GM11168 (cell line): ENCODE measurements at regions not wholly inside any gene's neighbourhood (a gene's known extent, or its start where the extent isn't known, plus 50 kb on each side); places are given as distances from the start of the nearest gene placed in this dataset.

Source experiments
- in situ Hi-C: fragments of 300-500 bp; cut with MboI; formaldehyde crosslinking; loops from one replicate; pipeline ENCODE4 v1.12.0; 2022; ENCODE audit warnings: low sequenced_read_pairs; ENCODE audit not compliant: unreplicated experiment

- in situ Hi-C loops, result no loop called here
Observed at GRCh38 chr11:97955595-97955994, 1065.2 kb upstream of the CNTN5 start.

GRCh38 chr11:97956904-97957303 lies 1063.8 kb upstream of the CNTN5 start:
- in situ Hi-C loops, result no loop called here

DNA sequence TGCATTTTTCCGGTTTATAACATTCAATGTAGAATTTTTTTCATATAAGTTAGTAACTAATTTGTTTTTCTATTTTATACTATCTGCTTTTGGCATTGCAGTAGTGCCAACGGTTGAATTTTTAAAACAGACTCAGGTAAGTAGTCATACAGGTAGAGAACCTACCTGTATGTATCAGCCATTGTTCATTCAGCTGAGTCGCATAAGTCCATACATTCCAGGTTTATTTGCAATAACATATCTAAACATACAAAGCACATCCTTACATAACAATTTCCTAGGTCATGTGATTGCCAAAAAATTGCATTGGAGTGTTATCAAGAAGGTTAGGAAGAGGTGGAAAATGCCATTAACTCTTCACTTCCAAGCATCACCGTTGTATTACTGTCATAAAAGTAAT lies 1059.3 kb upstream of the CNTN5 start:
- in situ Hi-C loops, result no loop called here

GRCh38 chr11:97962758-97963157 lies 1058.0 kb upstream of the CNTN5 start:
- in situ Hi-C loops, result no loop called here

GRCh38 chr11:97963528-97964331 lies 1057.0 kb upstream of the CNTN5 start:
- in situ Hi-C loops, result no loop called here

GRCh38 chr11:97964332-97965004 lies 1056.3 kb upstream of the CNTN5 start:
- in situ Hi-C loops, result no loop called here

- in situ Hi-C loops, result no loop called here
Observed at GRCh38 chr11:97965849-97966646, 1054.7 kb upstream of the CNTN5 start.

DNA sequence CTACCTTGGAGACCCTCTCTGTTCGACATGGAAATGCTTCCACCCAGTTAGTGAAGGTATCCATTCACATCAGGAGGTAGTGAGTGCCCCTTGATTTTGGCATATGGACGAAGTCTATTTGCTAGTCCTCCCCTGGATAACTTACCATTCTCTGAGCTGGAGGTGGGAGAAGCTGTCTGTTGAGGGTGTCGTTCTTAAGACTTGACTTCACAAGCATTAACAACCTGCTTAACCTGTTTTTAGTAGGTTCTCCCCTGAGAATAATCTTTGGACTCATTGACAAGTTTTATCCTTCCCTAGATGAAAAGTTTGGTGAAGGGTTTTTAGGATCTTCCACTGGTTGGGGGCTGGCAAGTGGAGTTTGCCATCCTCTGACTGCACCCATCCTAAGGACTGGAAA lies 1053.8 kb upstream of the CNTN5 start:
- in situ Hi-C loops, result no loop called here

DNA sequence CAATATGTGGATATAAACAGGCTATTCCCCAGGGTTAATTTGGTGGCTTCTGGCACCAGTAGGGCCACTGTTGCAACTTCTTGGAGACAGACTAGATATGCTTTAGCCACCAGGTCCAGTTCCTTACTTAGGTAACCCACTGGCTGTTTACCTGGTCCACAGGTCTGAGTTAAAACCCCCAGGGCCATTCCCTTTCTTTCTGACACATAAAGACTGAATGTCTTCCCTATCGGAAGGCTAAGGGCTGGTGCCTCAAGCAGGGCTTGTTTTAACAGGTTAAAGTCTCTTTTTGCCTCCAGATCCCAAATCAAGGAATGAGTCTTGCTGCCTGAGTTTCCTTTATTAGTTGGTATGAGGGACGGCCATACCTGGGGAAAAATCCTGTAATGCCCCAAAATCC lies 1052.7 kb upstream of the CNTN5 start:
- in situ Hi-C loops, result no loop called here

- in situ Hi-C loops, result no loop called here
Observed at GRCh38 chr11:97972731-97973130, 1048.0 kb upstream of the CNTN5 start.

- in situ Hi-C loops, result no loop called here
Observed at GRCh38 chr11:97973352-97973857, 1047.3 kb upstream of the CNTN5 start.

GRCh38 chr11:97974798-97975498 lies 1045.8 kb upstream of the CNTN5 start:
- in situ Hi-C loops, result no loop called here

DNA sequence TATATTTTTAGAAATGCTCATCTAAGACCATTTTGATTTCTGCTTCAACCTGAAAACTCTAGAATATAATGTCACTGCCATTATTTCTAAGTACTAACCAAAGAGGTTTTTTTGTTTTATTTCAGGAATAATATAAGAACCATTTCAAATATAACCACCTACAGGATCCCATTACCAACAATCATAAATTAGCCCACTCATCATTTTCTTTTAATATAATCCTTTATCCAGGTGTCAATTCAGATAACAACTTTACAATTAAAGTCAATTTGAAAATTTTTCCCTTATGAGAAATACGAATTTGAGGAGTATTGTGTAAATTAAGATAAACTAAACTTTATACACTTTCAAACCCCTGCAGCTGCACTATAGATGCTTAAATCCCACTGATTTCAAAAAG lies 1043.0 kb upstream of the CNTN5 start:
- in situ Hi-C loops, result no loop called here

DNA sequence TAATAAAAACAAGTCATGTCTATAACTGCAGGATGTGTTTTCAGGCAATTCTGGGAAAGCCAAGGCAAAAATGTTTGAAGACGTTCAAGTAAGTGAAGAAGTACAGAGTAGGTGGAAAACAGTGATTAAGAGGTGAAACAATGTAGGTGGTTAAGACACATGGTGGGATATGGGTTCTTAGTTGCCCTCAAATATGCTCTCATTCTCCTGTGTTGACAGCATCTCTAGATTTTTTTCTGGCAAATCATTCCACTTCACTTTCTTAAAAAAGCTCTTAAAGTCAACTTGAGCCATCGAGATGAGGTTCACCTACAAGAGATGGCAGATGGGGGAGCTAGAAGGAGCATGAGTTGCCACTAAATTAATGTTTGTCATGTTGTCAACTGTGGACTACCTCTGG lies 1041.0 kb upstream of the CNTN5 start:
- in situ Hi-C loops, result no loop called here

DNA sequence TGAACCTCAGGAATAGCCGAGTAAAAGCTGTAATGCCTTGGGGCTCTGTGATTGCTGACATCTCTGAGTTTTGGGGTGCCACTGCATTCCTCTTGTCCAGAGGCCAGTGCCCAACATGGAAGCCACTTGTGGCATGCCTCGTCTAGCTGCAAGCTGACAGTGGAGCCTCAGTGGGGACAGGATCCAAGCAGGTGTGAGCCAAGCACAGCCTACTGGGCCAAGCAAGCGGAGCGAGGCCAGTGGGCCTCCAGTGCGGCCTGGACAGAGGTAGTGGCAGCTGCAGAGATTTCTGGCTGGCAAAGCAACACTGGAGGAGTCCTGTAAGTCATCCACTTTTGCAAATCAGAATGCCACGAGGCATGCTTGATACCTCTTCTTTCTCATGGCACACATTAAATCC lies 1038.2 kb upstream of the CNTN5 start:
- in situ Hi-C loops, result no loop called here

- in situ Hi-C loops, result no loop called here
Observed at GRCh38 chr11:97989121-97989520, 1031.6 kb upstream of the CNTN5 start.

- in situ Hi-C loops, result no loop called here
Observed at GRCh38 chr11:97990162-97990920, 1030.4 kb upstream of the CNTN5 start.

GRCh38 chr11:97993562-97993961 lies 1027.2 kb upstream of the CNTN5 start:
- in situ Hi-C loops, result no loop called here

GRCh38 chr11:97995874-97996273 lies 1024.9 kb upstream of the CNTN5 start:
- in situ Hi-C loops, result no loop called here

- in situ Hi-C loops, result no loop called here
Observed at GRCh38 chr11:97996762-97997161, 1024.0 kb upstream of the CNTN5 start.
